Esophagus mucosa (tissue), 1 donor: ENCODE measurements at regions not wholly inside any gene's neighbourhood (a gene's known extent, or its start where the extent isn't known, plus 50 kb on each side); places are given as distances from the start of the nearest gene placed in this dataset.
A peak's percentile ranks its signal among the peaks of the same experiment; 100 is the strongest.
"Not testable (repeated sequence)": the region's sequence is repeated elsewhere in the genome, so short reads cannot be mapped to it uniquely, and the experiment has no call there.

ENCODE experiments used
- ATAC-seq: fragments of 200-7000 bp; cut with Tn5 transposase; one replicate; pipeline ENCODE4 v1.9.1; 2020
- donor health status: DM: yes; HTN: yes; CAD: no.

DNA sequence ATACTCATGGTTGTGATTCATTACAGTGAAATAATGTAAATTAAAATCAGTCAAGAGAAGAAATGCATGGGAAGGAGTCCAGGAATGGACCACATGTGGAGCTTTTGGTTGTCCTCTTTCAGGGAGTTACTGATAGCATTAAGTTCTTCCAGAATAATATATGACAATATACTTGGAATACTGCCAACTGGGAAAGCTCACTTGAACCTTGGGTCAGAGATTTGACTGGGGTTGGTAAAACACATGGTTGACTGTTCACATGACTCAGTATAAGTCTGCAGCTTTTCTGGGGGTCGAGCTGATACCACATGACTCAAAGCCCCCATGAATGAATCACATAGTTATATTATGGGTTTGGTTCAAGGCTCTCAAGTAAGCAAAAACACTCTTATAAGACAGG lies 1109.0 kb upstream of the CHAC2 start:
- no peak for ATAC-seq

DNA sequence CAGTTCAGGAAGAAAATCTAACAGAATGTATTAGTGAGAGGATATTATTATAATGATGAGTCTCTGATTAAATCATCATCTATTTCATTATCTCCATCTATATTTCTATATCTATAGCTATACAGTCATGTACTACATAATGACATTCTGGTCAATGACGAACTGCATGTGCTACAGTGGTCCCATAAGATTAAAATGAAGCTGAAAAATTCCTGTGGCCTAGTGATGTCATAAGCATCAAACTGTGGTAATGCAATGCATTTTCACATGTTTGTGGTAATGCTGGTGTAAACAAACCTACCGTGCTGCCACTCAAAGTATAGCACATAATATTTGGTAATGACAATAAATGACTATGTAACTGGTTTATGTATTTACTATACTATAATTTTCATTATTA lies 1127.9 kb upstream of the CHAC2 start:
- ATAC-seq = no peak

DNA sequence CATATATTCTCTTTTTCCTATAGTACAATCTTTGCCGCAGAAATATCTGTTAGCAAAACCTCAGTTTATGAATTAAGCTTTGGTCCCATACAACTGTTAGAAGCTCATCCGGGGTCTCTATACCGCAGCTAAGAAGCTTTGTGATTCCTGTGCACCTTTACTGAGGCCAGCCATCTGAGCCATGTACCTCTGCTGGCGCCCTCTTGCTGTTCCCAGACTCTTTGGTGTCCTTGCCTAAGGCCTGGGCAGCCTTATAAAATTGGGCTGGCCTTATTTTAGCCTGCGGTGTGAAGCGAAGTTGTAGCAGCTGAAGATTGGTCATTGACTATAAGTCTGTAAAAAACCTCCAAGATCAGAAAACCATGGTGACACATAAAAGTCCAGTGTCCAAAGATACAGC lies 1135.1 kb upstream of the CHAC2 start:
- ATAC-seq = no peak

DNA sequence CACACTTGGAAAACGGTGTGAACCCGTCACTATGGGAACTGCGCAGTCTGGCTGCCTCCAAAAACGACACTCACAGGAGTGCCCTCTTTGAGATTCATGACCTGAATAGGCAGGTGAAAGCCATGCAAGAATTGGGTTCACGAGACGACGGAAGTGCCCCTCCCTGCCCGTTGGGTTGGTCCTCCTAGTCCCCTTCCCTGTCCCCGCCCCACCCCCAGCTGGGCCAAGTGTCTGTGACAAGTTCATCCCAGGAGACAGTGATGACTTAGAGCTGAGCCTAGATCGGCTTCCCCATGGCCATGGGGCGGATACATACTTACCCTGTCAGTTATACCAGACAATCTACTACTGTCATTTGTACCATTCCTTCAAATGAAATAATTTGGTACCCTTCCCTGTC lies 1137.7 kb upstream of the CHAC2 start:
- ATAC-seq = no peak

DNA sequence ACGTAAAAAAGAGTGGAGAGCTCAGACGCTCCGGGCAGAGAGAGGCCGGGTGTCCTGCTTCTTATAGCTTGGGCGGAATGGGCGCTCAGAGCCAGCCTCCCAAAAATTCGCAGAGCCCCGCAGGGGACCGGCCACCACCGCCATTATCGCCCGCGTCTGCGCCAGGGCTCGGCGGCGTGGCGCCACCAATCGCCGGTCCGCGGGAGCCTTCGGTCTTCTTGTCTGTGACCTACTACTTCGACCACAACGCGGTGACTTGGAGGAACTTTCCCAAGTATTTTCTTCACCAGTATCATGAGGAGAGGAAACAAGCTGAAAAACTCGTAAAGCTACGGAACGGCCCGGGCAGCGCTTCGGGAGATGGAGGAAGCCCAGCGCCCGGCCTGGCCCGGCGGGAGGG lies 1138.1 kb upstream of the CHAC2 start:
- ATAC-seq = no peak

DNA sequence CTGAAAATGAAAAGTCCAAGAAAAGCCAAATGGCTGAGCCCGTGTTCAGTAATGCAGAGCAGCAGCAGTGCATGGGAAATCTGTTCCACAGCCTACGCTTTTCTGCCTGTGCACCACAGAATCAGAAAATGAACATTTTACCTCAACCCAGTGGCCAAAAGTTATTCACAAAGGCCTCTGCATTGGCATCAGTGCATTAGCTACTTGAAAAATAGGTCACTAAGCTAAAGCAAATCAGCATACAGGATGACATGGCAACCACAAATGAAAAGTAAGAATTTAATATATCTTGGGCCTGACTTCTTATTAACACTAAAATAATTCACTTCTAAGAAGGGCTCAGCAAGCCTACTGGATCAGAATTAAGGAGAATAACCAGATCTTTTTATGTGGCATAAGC lies 1145.3 kb upstream of the CHAC2 start:
- ATAC-seq = no peak

DNA sequence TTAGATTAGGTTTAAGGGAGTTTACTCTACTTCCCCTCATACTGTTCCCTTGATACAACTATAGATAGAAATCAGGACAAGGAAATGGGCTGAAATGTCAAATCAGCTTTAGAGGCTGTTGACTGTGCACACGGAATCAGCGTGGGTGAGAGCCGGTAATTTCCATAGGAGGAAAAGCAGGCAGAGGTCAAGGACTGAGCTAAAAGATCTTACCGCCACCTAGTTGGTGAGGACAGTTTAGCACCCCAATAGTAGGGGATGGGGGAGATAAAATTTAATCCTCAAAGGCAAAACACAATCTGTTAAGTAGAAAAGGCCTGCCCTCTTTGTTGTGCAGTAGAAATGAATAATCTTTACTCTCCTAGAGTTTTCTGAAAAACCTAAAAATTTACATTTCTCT lies 1154.5 kb upstream of the CHAC2 start:
- no peak for ATAC-seq

DNA sequence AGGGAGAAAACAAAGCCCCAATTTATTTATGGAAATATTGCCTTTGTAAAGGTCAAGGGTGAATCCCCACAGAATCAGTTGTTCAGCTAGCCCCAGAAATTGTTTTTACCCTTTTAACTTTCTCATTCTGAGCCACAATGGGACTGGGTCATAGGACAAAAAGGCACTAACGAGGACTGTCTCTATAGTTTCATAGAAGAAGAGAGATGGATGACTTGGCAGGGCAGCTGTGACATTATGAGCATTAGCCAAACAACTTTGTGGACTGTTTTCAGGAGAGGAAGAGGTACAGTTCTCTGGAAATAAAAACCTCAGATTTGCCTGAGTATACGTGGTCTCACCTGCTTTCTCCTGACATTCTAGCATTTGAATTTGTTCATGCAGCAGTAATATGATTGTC lies 1155.8 kb upstream of the CHAC2 start:
- ATAC-seq = no peak

DNA sequence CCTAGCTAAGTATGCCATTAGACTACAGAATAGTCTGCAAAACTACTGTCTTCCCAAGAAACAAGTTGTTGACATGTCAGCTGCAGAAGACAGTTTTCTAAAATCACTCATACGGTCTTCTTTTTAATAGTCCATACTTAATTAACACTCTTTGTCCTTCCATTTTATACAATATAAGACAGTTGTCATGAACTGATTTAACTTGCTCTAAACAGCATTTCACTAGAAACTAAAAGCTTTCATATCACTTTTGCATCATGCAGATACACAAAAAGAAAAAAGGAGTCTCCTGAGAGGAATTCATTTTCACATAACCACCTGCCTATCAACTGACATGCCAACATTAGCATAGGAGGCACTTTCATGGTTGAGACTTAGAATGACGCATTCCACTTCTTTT lies 1159.6 kb upstream of the CHAC2 start:
- ATAC-seq = no peak

DNA sequence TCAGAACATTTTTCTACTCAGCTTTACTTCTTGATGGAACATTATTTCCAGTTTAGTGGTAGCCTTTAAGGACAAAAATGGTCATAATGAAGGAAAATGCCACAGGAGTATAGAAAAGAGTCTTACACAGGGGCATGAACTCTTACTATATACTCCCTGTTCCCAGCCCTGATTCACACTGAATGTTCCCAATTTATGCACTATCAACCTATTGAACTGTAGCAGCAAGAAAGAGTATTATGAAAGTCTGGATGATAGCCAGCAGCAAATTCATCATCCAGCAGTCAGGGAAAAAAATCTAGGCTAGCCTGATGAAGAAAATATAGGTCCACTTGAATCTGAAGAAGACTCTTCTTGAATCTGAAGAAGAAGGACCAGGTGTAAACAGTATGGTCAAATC lies 1170.3 kb upstream of the CHAC2 start:
- no peak for ATAC-seq

DNA sequence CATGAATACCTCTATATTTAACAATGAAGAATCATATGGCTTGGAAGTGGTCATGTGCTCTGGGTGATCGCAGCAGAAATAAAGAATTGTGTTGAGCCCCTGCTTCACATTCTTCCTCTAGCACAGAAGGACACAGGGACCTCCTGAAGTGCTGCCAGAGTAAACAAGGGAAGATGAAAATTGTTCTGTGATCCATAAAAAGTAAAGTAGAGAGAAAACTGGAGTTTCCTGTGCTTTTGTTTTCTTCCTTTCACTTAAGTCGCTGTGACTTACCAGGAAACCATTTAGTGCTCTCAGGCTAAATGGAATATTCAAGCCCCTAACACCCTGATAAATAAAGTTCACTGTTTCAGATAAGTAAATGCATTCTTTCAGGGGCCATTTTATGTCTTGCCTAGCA lies 1173.6 kb upstream of the CHAC2 start:
- no peak for ATAC-seq

DNA sequence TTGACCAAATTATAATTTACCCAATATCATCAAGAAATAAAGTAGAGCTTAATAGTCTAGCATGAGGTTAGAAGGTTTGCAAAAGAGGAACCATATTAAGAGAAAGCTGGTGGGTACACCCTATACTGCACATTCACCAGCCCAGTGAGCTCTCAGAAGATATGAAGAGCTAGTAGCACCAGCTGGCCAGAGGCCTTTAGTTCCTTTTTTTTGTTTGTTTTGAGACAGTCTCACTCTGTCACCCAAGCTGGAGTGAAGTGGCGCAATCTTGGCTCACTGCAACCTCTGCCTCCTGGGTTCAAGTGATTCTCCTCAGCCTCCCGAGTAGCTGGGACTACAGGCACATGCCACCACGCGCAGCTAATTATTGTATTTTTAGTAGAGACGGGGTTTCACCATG lies 1183.5 kb upstream of the CHAC2 start:
- not testable (repeated sequence) for ATAC-seq

DNA sequence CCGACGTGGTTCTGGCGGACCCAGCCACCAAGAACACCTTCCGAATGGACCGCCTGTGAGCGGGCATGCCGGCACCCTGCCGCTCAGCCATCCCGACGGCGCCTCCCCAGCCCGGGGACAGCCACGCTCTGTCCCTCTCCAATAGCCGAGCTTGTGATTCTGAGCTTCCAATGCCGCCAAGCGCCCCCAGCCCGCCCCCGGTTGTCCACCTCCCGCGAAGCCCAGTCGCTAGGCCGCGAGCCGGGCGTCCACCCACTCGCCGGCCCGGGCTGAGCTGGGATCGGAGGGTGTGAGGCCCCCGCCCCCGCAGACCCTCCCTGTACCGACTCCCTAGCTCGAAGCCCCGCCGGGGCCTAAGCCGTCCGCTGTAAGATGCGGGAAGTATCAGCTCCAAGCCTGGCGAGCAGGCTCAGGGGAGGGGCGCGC lies 1195.1 kb upstream of the CHAC2 start:
- no peak for ATAC-seq

DNA sequence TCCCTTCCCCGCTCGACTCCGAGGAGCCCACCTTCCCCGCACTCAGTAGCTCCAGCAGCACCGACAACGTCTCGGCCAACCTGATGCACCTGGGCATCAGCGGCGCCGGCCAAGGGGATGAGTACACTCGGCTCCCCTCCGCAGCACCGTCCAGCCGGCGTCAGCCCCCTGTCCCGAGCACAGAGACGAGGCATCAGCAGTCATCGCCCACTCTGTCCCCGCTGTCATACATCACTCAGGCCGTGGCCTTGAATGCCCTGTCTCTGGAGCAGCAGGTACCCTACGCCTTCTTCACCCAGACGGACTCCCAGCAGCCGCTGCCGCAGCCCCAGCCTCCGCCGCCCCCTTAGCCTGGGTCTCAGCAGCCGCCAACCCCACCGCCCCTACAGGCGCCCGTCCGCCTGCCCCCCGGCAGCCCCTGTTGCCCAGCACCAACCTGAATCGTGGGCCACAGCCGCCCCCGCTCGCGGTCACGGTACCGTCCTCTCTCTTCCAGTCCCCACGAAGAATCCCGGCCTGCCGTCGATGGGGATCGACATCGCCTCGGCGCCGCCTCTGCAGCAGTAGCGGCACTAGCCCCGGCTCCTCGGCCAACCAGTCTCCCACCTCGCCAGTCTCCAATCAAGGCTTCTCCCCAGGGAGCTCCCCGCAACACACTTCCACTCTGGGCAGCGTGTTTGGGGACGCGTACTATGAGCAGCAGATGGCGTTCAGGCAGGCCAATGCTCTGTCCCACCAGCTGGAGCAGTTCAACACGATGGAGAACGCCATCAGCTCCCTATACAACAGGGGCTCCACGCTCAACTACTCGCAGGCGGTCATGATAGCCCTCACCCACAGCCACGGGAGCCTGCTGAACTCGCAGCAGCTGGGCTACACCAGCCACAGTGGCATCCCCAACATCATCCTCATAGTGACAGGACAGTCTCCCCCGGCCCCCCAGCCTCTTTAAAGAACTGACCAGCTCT lies 1195.9 kb upstream of the CHAC2 start:
- ATAC-seq = no peak

DNA sequence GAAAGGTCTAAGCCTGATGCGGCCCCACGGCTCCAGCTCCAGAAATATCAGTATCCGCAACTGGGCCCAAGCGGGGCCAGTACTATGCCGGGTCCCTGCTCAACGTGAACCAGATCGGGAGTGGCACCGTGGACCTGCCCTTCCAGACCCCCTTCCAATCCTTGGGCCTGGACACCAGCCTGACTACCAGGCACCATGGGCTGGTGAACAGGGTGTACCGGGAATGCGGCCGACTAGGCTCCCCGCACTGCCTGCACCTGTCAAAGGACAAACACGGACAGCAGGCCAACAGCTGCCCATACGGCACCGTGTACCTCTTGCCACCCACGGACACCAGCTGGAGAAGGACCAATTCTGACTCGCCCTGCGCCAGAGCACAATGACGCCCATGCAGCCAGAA lies 1196.9 kb upstream of the CHAC2 start:
- ATAC-seq = no peak

DNA sequence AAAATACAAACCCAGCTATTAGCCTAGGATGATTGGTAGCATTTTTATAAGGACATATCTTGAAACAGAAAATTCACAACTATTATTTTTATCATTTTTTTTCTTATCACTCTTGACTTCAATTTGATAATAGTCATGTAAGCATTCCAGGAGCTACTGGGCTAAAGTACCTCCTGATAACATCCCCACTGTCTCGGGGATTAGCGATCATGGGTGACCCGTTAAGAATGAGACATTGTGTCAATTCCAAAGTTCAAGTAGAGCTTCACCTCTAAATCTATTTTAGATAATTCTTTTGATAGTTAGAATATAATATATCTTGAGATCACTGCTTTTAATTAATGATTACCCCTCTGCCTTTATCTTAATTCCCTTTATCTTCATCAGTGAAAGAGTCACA lies 1204.5 kb upstream of the CHAC2 start:
- no peak for ATAC-seq

DNA sequence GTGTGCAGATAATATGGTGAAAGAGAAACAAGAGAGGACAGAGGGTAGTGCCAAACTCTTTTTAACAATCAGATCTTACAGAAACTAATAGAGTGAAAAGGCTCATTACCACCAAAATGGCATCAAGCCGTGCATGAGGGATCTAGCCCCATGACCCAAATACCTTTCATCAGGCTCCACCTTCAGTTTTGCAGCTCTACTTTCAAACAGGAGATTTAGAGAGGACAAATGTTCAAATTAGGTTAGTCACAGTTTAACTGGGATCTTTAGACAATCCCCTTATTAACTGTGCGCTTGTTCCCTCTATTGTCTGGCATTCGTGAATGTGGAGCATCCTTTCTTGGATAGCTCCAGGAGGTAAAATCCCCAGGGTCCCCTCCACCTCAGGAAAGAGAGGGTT lies 1209.3 kb upstream of the CHAC2 start:
- no peak for ATAC-seq

DNA sequence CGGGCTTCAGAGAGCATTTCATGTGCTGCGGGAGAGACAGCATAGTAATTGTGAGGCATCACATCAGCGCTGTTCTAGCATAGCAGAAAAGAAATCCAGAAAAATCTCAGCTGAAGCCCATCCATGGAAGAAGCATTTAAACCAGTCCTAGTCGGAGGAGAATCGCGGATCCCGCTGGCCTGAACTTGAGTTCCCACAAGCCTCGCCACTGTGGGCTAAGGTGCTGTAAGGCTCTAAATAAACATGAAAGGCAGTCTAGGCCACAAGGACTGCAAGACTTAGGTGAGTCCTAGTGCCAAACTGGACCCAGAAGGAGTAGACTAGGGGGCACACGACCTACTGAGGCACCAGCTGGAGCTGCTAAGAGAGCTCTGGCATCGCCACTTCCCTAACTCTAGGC lies 1225.3 kb upstream of the CHAC2 start:
- no peak for ATAC-seq

DNA sequence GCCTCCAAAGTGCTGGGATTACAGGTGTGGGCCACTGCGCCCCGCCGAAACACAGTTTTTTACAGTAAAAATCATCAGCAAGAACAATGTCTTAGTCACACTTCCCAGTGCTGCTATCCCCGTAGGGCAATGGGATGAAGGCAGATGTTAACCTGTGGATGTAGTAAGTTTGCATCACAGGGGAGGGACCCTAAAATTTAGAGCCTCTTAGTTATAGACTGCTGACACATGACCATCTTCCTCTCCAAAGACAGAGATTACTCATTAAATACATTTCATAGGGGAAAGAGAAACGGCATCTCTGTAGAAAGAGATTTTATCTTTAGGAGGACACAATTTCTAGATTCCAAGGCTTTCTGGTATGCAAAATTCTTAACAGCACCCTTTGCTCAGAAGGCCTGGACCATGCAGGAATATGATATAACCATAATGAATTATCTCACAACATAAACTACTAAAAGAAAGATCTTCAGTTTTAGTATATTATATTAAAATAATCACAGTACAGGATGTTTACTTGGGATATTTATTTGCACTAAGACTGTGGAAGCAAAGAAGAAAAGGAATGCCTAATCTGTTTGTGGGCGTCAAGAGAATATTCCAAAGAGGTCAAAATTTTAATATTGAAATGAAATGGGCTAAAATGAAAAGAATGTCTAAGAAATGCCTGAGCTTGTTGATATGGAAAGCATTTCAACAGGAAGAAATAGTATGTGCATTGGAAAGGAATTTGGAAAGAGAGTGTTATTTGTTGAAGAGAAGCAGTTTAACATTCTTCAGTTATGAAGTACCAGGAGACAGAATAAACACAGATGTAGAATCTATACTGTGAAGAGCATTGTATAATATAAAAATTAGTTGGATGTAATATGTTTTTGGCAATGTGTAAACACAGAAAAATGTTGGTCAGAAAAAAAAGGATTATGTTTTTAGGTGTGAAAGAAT lies 1228.3 kb upstream of the CHAC2 start:
- ATAC-seq = no peak

DNA sequence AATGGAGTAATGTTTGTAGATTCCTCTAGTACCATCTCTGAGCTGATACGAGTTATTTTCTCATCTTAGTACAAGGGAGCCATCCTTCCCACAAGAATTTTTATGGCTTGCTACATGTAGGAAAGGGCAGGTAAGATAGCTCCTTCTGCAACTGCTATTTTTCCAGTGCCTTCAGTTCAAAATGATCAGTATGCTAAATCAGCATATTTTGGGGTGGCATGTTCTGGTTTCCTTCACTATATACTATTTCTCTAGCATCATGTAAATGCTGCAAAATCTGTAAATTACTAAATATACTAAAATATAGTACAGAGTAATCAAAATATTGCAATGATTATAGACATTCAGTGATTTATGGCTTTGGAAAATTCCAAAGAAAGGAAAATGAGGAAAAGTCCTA lies 1230.0 kb upstream of the CHAC2 start:
- no peak for ATAC-seq

DNA sequence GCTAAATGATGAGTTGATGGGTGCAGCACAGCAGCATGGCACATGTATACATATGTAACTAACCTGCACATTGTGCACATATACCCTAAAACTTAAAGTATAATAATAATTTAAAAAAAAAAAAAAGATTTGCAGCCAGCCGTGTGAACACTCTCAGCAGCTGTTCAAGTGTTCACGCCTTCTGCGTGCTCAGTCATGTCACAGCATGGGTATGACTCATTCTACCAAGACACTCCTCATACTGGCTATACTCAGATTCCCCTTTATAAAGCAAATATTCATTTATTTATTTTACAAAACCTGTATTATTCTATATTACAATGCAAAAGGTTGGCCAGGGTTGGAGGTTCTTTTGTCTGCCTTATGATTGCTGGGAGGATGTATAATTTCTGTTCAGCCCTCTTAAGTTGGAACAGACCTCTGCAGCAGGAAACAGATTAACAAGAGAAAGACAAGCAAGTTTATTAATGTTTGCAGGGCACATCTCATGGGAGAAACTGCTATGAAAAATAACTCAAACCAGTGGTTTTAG lies 1230.6 kb upstream of the CHAC2 start:
- peak; percentile 52 for ATAC-seq

DNA sequence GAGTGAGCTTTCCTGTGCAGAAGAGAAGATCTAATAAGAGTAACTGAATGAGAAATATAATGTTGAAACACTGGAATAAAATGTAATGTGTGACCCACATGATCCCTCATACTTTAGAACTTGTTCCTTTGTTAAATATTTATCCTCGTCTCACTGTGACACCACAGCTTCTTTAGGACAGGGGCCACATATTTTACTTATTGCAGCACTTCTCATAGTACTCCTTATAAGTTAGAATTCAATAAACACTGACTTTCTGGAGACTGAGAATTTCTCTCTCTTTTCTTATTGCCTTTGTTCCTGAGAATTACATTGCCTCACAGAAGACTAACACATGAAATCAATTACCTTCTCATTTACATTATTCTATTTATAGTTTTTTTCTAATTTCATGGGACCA lies 1234.6 kb upstream of the CHAC2 start:
- ATAC-seq = no peak

DNA sequence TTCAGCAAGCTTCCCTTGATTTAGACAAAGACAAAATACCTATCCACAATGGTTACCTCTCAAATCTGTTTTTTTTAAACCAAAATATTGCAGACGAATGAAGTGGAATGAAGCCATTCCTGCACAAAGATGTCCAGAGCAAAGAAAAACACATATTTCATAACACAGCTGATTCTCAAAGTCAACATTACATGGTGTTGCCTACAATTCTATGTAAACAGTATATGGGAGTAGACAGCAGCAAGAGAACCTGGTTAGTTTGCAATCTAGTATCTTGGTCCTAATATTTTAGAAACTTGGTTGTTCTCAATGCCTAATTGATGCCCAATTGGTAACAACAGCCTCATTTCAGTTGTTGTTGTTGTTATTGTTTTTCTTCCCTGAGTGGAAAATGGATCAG lies 1240.9 kb upstream of the CHAC2 start:
- no peak for ATAC-seq
